ENCODE measurements at regions not wholly inside any gene's neighbourhood (a gene's known extent, or its start where the extent isn't known, plus 50 kb on each side); places are given as distances from the start of the nearest gene placed in this dataset.

- TF ChIP-seq, protein P1, sequence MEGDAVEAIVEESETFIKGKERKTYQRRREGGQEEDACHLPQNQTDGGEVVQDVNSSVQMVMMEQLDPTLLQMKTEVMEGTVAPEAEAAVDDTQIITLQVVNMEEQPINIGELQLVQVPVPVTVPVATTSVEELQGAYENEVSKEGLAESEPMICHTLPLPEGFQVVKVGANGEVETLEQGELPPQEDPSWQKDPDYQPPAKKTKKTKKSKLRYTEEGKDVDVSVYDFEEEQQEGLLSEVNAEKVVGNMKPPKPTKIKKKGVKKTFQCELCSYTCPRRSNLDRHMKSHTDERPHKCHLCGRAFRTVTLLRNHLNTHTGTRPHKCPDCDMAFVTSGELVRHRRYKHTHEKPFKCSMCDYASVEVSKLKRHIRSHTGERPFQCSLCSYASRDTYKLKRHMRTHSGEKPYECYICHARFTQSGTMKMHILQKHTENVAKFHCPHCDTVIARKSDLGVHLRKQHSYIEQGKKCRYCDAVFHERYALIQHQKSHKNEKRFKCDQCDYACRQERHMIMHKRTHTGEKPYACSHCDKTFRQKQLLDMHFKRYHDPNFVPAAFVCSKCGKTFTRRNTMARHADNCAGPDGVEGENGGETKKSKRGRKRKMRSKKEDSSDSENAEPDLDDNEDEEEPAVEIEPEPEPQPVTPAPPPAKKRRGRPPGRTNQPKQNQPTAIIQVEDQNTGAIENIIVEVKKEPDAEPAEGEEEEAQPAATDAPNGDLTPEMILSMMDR (IDR thresholded peaks at IDR 0.05) = no peak
- TF ChIP-seq MAX (IDR thresholded peaks at IDR 0.05) = no peak
- no peak for TF ChIP-seq POLR2A (IDR thresholded peaks at IDR 0.05; ENCODE audit: low read length)
- no peak for TF ChIP-seq POLR2AphosphoS2 (conservative IDR thresholded peaks at IDR 0.05; ENCODE audit: low read length)
- peak; percentile 76 for TF ChIP-seq MAFK (IDR thresholded peaks at IDR 0.05; ENCODE audit: partially characterized antibody)
- no peak for TF ChIP-seq KDM5A (IDR thresholded peaks at IDR 0.05)
- TF ChIP-seq MAZ (IDR thresholded peaks at IDR 0.05; ENCODE audit: borderline replicate concordance, low read depth, low read length) = no peak
- no peak for TF ChIP-seq ZSCAN20 (CRISPR knock-in tag; IDR thresholded peaks at IDR 0.05)
- TF ChIP-seq EP300 (IDR thresholded peaks at IDR 0.05) = no peak
- no peak for TF ChIP-seq RAD21 (conservative IDR thresholded peaks at IDR 0.05 in 1 of 2, IDR thresholded peaks at IDR 0.05 in 1 of 2)
- no peak for TF ChIP-seq RCOR1 (IDR thresholded peaks at IDR 0.05; ENCODE audit: low read depth, low read length)
- no peak for TF ChIP-seq REST (IDR thresholded peaks at IDR 0.05)
- no peak for TF ChIP-seq BHLHE40 (IDR thresholded peaks at IDR 0.05; ENCODE audit: low read depth, low read length)
- no peak for TF ChIP-seq CHD2 (IDR thresholded peaks at IDR 0.05; ENCODE audit: low read length, partially characterized antibody)
These were observed 156.6 kb upstream of the CNTNAP2 start for GRCh38 chr7:145959981-145960380.

Measured in A549 (cell line).